Mesenchymal stem cell (in vitro differentiated cells and primary cell): ENCODE measurements at regions not wholly inside any gene's neighbourhood (a gene's known extent, or its start where the extent isn't known, plus 50 kb on each side); places are given as distances from the start of the nearest gene placed in this dataset.

ENCODE experiments used
- DNase-seq: peaks from one replicate; pipeline ENCODE4 v3.0.0-alpha.2; 2013
- H2AFZ ChIP-seq: one replicate; pipeline ENCODE4 v1.6.1; 2013; ENCODE audit warnings: low read depth, mild to moderate bottlenecking, control low read depth, inconsistent platforms, low read length, moderate library complexity
- H2AK5ac ChIP-seq: 2 replicates; pipeline ENCODE4 v1.6.1; 2013; ENCODE audit warnings: low read length, moderate library complexity, mild to moderate bottlenecking, inconsistent platforms; ENCODE audit not compliant: severe bottlenecking
- H2BK120ac ChIP-seq: one replicate; pipeline ENCODE4 v1.6.1; 2013; ENCODE audit warnings: low read depth, mild to moderate bottlenecking, inconsistent platforms, low read length, moderate library complexity
- H2BK12ac ChIP-seq, 2 experiments: one replicate each; pipeline ENCODE4 v1.6.1; 2013; ENCODE audit warnings: inconsistent platforms in 2 of 2, low read length in 2 of 2, mild to moderate bottlenecking in 2 of 2, moderate library complexity in 2 of 2, control low read depth in 1 of 2
- H2BK15ac ChIP-seq: one replicate; pipeline ENCODE4 v1.6.1; 2013; ENCODE audit warnings: mild to moderate bottlenecking, low read depth, inconsistent platforms; ENCODE audit not compliant: poor library complexity, severe bottlenecking
- H2BK5ac ChIP-seq: 2 replicates; pipeline ENCODE4 v1.6.1; 2013; ENCODE audit warnings: low read depth, mild to moderate bottlenecking, low read length, control low read depth, inconsistent platforms; ENCODE audit not compliant: poor library complexity, severe bottlenecking
- H3K14ac ChIP-seq, 2 experiments: one replicate each; pipeline ENCODE4 v1.6.1; 2013; ENCODE audit warnings: inconsistent platforms in 2 of 2, low read length in 2 of 2, control low read depth in 1 of 2, mild to moderate bottlenecking in 1 of 2, moderate library complexity in 1 of 2
- H3K18ac ChIP-seq, 2 experiments: one replicate each; pipeline ENCODE4 v1.6.1; 2013; ENCODE audit warnings: inconsistent platforms in 2 of 2, low read length in 2 of 2, control low read depth in 1 of 2, low read depth in 1 of 2, mild to moderate bottlenecking in 1 of 2
- H3K23ac ChIP-seq, 2 experiments: one replicate each; pipeline ENCODE4 v1.6.1; 2013; ENCODE audit warnings: inconsistent platforms in 2 of 2, low read length in 2 of 2, mild to moderate bottlenecking in 2 of 2, moderate library complexity in 2 of 2, control low read depth in 1 of 2
- H3K27ac ChIP-seq: 2 replicates; pipeline ENCODE4 v1.5.1; 2013; ENCODE audit warnings: mild to moderate bottlenecking, moderate library complexity, low read length, control low read depth, inconsistent platforms; ENCODE audit not compliant: poor library complexity, severe bottlenecking
- H3K27me3 ChIP-seq, 2 experiments: 2 replicates each; pipeline versions ENCODE4 v1.6.1 to v1.7.0; 2013; ENCODE audit warnings: low read length in 2 of 2, mild to moderate bottlenecking in 2 of 2, moderate library complexity in 2 of 2, control low read depth in 1 of 2, inconsistent platforms in 1 of 2; ENCODE audit not compliant: control insufficient read depth in 1 of 2, insufficient read depth in 1 of 2
- H3K36me3 ChIP-seq, 2 experiments: 2 replicates each; pipeline versions ENCODE4 v1.6.1 to v1.7.0; 2013; ENCODE audit warnings: low read length in 2 of 2, control low read depth in 1 of 2, inconsistent platforms in 1 of 2, low read depth in 1 of 2, mild to moderate bottlenecking in 1 of 2; ENCODE audit not compliant: insufficient read depth in 2 of 2, control insufficient read depth in 1 of 2
- H3K4ac ChIP-seq, 2 experiments: one replicate each; pipeline ENCODE4 v1.6.1; 2013; ENCODE audit warnings: inconsistent platforms in 2 of 2, low read length in 2 of 2, mild to moderate bottlenecking in 2 of 2, moderate library complexity in 2 of 2, control low read depth in 1 of 2, low read depth in 1 of 2
- H3K4me1 ChIP-seq: 2 replicates; pipeline ENCODE4 v1.6.1; 2013; ENCODE audit warnings: low read depth, low read length, control low read depth; ENCODE audit not compliant: control insufficient read depth, insufficient read depth
- H3K4me2 ChIP-seq: 2 replicates; pipeline ENCODE4 v1.6.1; 2013; ENCODE audit warnings: low read length, mild to moderate bottlenecking, inconsistent platforms; ENCODE audit not compliant: poor library complexity, severe bottlenecking
- H3K4me3 ChIP-seq, 2 experiments: 2 replicates each; pipeline versions ENCODE4 v1.5.1 to v1.7.0; 2013; ENCODE audit warnings: low read length in 2 of 2, mild to moderate bottlenecking in 2 of 2, control low read depth in 1 of 2, low read depth in 1 of 2; ENCODE audit not compliant: insufficient read depth in 1 of 2
- H3K79me1 ChIP-seq: replicated peaks from 2 replicates; pipeline ENCODE4 v1.6.1; 2013; ENCODE audit warnings: mild to moderate bottlenecking, control low read depth, low read length, inconsistent platforms; ENCODE audit not compliant: poor library complexity, severe bottlenecking
- H3K9ac ChIP-seq: 2 replicates; pipeline ENCODE4 v1.7.0; 2013; ENCODE audit warnings: mild to moderate bottlenecking, low read length, moderate library complexity
- H3K9me3 ChIP-seq: 2 replicates; pipeline ENCODE4 v1.7.0; 2013; ENCODE audit warnings: mild to moderate bottlenecking, low read length; ENCODE audit not compliant: control insufficient read depth
- H4K8ac ChIP-seq: one replicate; pipeline ENCODE4 v1.6.1; 2013; ENCODE audit warnings: inconsistent platforms, mild to moderate bottlenecking, low read length, moderate library complexity
- H4K91ac ChIP-seq: one replicate; pipeline ENCODE4 v1.6.1; 2013; ENCODE audit warnings: mild to moderate bottlenecking, low read length, inconsistent platforms
- WGBS: methylation state at CpG from one replicate; pipeline ENCODE4 v1.1.7; 2013; ENCODE audit warnings: mixed read lengths; 5-methylcytosine and 5-hydroxymethylcytosine counted together

- 86% methylated on average over 10 of the region's 13 CpGs for WGBS
- Histone ChIP-seq H4K91ac (no peak overlapping the region), H2BK12ac (no peak overlapping the region), H4K8ac (no peak overlapping the region), H3K4me1 (no peaks in the 10 kb centered on the region), H3K27me3 (no peaks in the 10 kb centered on the region), H3K4ac (no peak overlapping the region), H3K14ac (no peak overlapping the region), H3K23ac (no peak overlapping the region), H3K36me3 (no peaks in the 10 kb centered on the region), H3K9ac (no peak overlapping the region), H3K4me3 (no peak overlapping the region), H3K4me2 (no peak overlapping the region), H2BK5ac (no peak overlapping the region), H3K9me3 (no peaks in the 10 kb centered on the region), H2AFZ (no peak overlapping the region), H2AK5ac (no peak overlapping the region), H3K18ac (no peak overlapping the region), H3K27ac (no peak overlapping the region), H3K79me1 (no peaks in the 10 kb centered on the region), H2BK15ac (no peak overlapping the region), H2BK120ac (no peak overlapping the region)
- no peak for DNase-seq
These were observed 77.2 kb upstream of the TMTC4 start for GRCh38 chr13:100751826-100752225.

GRCh38 chr13:100746953-100747683 is 72.5 kb upstream of the TMTC4 start:
- H3K14ac ChIP-seq: no peak overlapping the region

GRCh38 chr13:100738176-100738855 is 63.7 kb upstream of the TMTC4 start:
- no peak overlapping the region for H2AFZ ChIP-seq
- H3K4me3 ChIP-seq: no peak overlapping the region
- no peak overlapping the region for H2AK5ac ChIP-seq
- H3K4ac ChIP-seq: no peak overlapping the region
- 94% methylated on average over 8 of the region's 8 CpGs for WGBS
- no peak overlapping the region for H3K18ac ChIP-seq
- no peak overlapping the region for H2BK5ac ChIP-seq
- DNase-seq: no peak
- no peak overlapping the region for H3K9ac ChIP-seq
- H3K4me1 ChIP-seq: no peaks in the 10 kb centered on the region
- no peak overlapping the region for H4K91ac ChIP-seq
- H3K14ac ChIP-seq: no peak overlapping the region
- H3K9me3 ChIP-seq: peaks cover 3% of the 10 kb centered on the region
- no peak overlapping the region for H3K27ac ChIP-seq
- H2BK12ac ChIP-seq: no peak overlapping the region
- H2BK15ac ChIP-seq: no peak overlapping the region
- no peak overlapping the region for H2BK120ac ChIP-seq
- no peaks in the 10 kb centered on the region for H3K36me3 ChIP-seq
- H3K4me2 ChIP-seq: no peak overlapping the region
- no peak overlapping the region for H3K23ac ChIP-seq
- H4K8ac ChIP-seq: no peak overlapping the region
- H3K79me1 ChIP-seq: no peaks in the 10 kb centered on the region
- H3K27me3 ChIP-seq: no peaks in the 10 kb centered on the region

More at GRCh38 chr13:100746953-100747683, 72.5 kb upstream of the TMTC4 start:
- H3K18ac ChIP-seq: no peak overlapping the region
- no peaks in the 10 kb centered on the region for H3K4me1 ChIP-seq
- no peak overlapping the region for H2BK120ac ChIP-seq
- H3K4me3 ChIP-seq: no peak overlapping the region
- no peak overlapping the region for H3K27ac ChIP-seq
- H4K91ac ChIP-seq: no peak overlapping the region
- no peaks in the 10 kb centered on the region for H3K36me3 ChIP-seq
- no peak overlapping the region for H3K23ac ChIP-seq
- H3K79me1 ChIP-seq: no peaks in the 10 kb centered on the region
- H2BK15ac ChIP-seq: no peak overlapping the region
- H4K8ac ChIP-seq: no peak overlapping the region
- H3K27me3 ChIP-seq: no peaks in the 10 kb centered on the region
- 92% methylated on average over 4 of the region's 6 CpGs for WGBS
- H3K4me2 ChIP-seq: no peak overlapping the region
- H3K9me3 ChIP-seq: no peaks in the 10 kb centered on the region
- H2BK5ac ChIP-seq: no peak overlapping the region
- no peak overlapping the region for H2AK5ac ChIP-seq
- no peak overlapping the region for H3K4ac ChIP-seq
- no peak overlapping the region for H2AFZ ChIP-seq
- no peak for DNase-seq
- H2BK12ac ChIP-seq: no peak overlapping the region
- H3K9ac ChIP-seq: no peak overlapping the region

- peak overlapping the region; percentile 37 for H4K91ac ChIP-seq
- no peak overlapping the region for H3K4ac ChIP-seq
- no peak overlapping the region for H2BK5ac ChIP-seq
- no peak overlapping the region for H3K4me3 ChIP-seq
- no peak overlapping the region for H3K14ac ChIP-seq
- H3K79me1 ChIP-seq: no peaks in the 10 kb centered on the region
- H3K18ac ChIP-seq: no peak overlapping the region
- 94% methylated on average over 9 of the region's 9 CpGs for WGBS
- no peak overlapping the region for H2AK5ac ChIP-seq
- no peak overlapping the region for H2AFZ ChIP-seq
- H3K4me2 ChIP-seq: no peak overlapping the region
- H4K8ac ChIP-seq: no peak overlapping the region
- no peak for DNase-seq
- no peak overlapping the region for H3K27ac ChIP-seq
- H3K27me3 ChIP-seq: no peaks in the 10 kb centered on the region
- H3K23ac ChIP-seq: no peak overlapping the region
- H3K36me3 ChIP-seq: no peaks in the 10 kb centered on the region
- no peak overlapping the region for H3K9ac ChIP-seq
- H3K4me1 ChIP-seq: no peaks in the 10 kb centered on the region
- peaks cover 3% of the 10 kb centered on the region for H3K9me3 ChIP-seq
- no peak overlapping the region for H2BK15ac ChIP-seq
- no peak overlapping the region for H2BK12ac ChIP-seq
- H2BK120ac ChIP-seq: no peak overlapping the region
These were observed 60.9 kb upstream of the TMTC4 start for GRCh38 chr13:100735494-100735893.
